ENCODE measurements at regions not wholly inside any gene's neighbourhood (a gene's known extent, or its start where the extent isn't known, plus 50 kb on each side); places are given as distances from the start of the nearest gene placed in this dataset.

- TF ChIP-seq EZH2phosphoT487 (IDR thresholded peaks at IDR 0.05; ENCODE audit: borderline replicate concordance, low read length): no peak
- TF ChIP-seq CTCF (IDR thresholded peaks at IDR 0.05; ENCODE audit: low read depth, low read length, poor library complexity, severe bottlenecking): no peak
- Histone ChIP-seq H3K9me2 (replicated peaks; ENCODE audit: control insufficient read depth, low read length) (no peaks in the 10 kb centered on the region), H3K4me3 (ENCODE audit: low read length) (no peak overlapping the region), H3K79me2 (ENCODE audit: control insufficient read depth, low read length) (no peaks in the 10 kb centered on the region), H3K9me3 (ENCODE audit: control insufficient read depth, insufficient read depth, low read length) (no peaks in the 10 kb centered on the region), H3K27ac (ENCODE audit: low read depth, low read length) (no peak overlapping the region), H3K27me3 (ENCODE audit: control insufficient read depth, low read length) (no peaks in the 10 kb centered on the region), H4K20me1 (ENCODE audit: control insufficient read depth, insufficient read depth, low read depth, low read length) (no peaks in the 10 kb centered on the region), H3K36me3 (ENCODE audit: control insufficient read depth, low read length) (no peaks in the 10 kb centered on the region), H3K4me1 (ENCODE audit: control insufficient read depth, low read length) (no peaks in the 10 kb centered on the region), H3K4me2 (ENCODE audit: low read length) (no peak overlapping the region), H3F3A (ENCODE audit: control insufficient read depth, insufficient read depth) (no peaks in the 10 kb centered on the region)
These were observed 120.1 kb upstream of the THBS1 start for GRCh38 chr15:39460748-39461147.

- no peaks in the 10 kb centered on the region for H3K9me3 ChIP-seq (ENCODE audit: control insufficient read depth, insufficient read depth, low read length)
- no peak overlapping the region for H3K4me3 ChIP-seq (ENCODE audit: low read length)
- no peak overlapping the region for H3K27ac ChIP-seq (ENCODE audit: low read depth, low read length)
- no peaks in the 10 kb centered on the region for H3K79me2 ChIP-seq (ENCODE audit: control insufficient read depth, low read length)
- no peaks in the 10 kb centered on the region for H3F3A ChIP-seq (ENCODE audit: control insufficient read depth, insufficient read depth)
- no peaks in the 10 kb centered on the region for H3K4me1 ChIP-seq (ENCODE audit: control insufficient read depth, low read length)
- H4K20me1 ChIP-seq (ENCODE audit: control insufficient read depth, insufficient read depth, low read depth, low read length): no peaks in the 10 kb centered on the region
- no peak overlapping the region for H3K4me2 ChIP-seq (ENCODE audit: low read length)
- H3K27me3 ChIP-seq (ENCODE audit: control insufficient read depth, low read length): no peaks in the 10 kb centered on the region
- H3K36me3 ChIP-seq (ENCODE audit: control insufficient read depth, low read length): no peaks in the 10 kb centered on the region
- no peaks in the 10 kb centered on the region for H3K9me2 ChIP-seq (replicated peaks; ENCODE audit: control insufficient read depth, low read length)
- TF ChIP-seq CTCF (IDR thresholded peaks at IDR 0.05; ENCODE audit: low read depth, low read length, poor library complexity, severe bottlenecking): no peak
- no peak for TF ChIP-seq EZH2phosphoT487 (IDR thresholded peaks at IDR 0.05; ENCODE audit: borderline replicate concordance, low read length)
These were observed 119.2 kb upstream of the THBS1 start for GRCh38 chr15:39461536-39462130.

DNA sequence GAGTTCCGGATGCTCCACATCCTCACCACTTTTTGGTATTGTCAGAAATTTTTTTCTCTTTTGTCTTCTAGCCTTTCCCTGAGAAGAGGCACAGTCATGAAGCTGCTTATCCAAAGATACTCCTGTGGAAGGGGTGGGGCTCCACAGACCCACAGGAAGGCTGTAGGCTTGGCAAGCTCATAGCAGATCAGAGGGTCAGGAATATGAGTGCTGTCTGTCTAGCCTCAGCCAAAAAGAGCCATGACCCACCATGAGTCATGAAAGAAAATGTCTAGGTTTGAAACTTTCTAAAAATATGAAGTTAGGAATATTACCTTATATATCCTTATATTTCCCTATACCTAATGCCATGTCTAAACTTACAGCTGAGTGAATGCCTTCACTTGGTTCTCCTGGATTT lies 118.2 kb upstream of the THBS1 start:
- no peaks in the 10 kb centered on the region for H3K4me1 ChIP-seq (ENCODE audit: control insufficient read depth, low read length)
- H3K9me3 ChIP-seq (ENCODE audit: control insufficient read depth, insufficient read depth, low read length): no peaks in the 10 kb centered on the region
- no peak overlapping the region for H3K27ac ChIP-seq (ENCODE audit: low read depth, low read length)
- no peak overlapping the region for H3K4me2 ChIP-seq (ENCODE audit: low read length)
- no peaks in the 10 kb centered on the region for H3F3A ChIP-seq (ENCODE audit: control insufficient read depth, insufficient read depth)
- no peak overlapping the region for H3K4me3 ChIP-seq (ENCODE audit: low read length)
- no peaks in the 10 kb centered on the region for H3K36me3 ChIP-seq (ENCODE audit: control insufficient read depth, low read length)
- H3K79me2 ChIP-seq (ENCODE audit: control insufficient read depth, low read length): no peaks in the 10 kb centered on the region
- no peaks in the 10 kb centered on the region for H3K9me2 ChIP-seq (replicated peaks; ENCODE audit: control insufficient read depth, low read length)
- H3K27me3 ChIP-seq (ENCODE audit: control insufficient read depth, low read length): no peaks in the 10 kb centered on the region
- TF ChIP-seq EZH2phosphoT487 (IDR thresholded peaks at IDR 0.05; ENCODE audit: borderline replicate concordance, low read length): no peak
- TF ChIP-seq CTCF (IDR thresholded peaks at IDR 0.05; ENCODE audit: low read depth, low read length, poor library complexity, severe bottlenecking): no peak
- H4K20me1 ChIP-seq (ENCODE audit: control insufficient read depth, insufficient read depth, low read depth, low read length): no peaks in the 10 kb centered on the region
